GM19324 (cell line): ENCODE measurements at regions not wholly inside any gene's neighbourhood (a gene's known extent, or its start where the extent isn't known, plus 50 kb on each side); places are given as distances from the start of the nearest gene placed in this dataset.

Source experiments
- ATAC-seq: cut with Tn5 transposase; IDR thresholded peaks from one replicate; pipeline ENCODE4 v1.9.1; 2021; ENCODE audit warnings: mild to moderate bottlenecking, moderate library complexity; ENCODE audit not compliant: unreplicated experiment, low FRiP score

DNA sequence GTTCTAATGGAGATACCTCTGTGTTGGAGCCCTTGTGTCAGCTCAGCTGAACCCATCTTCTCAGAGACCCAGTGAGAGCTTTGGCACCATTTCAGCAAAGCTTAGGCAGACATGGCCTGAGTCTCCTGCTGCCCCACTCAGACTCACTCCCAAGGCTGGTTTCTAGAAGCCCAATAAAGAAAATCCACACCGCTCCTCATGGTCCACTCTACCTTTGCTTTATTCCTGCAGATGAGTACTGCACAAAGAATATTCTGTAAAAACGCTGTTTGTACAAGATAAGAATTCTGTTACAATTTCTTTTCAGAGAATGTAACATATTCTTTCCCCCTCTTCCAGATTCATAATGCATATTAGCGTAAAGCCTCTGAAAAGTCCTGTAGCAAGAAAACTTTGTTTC, 129.3 kb downstream of the C5orf15 start:
- no peak for ATAC-seq

DNA sequence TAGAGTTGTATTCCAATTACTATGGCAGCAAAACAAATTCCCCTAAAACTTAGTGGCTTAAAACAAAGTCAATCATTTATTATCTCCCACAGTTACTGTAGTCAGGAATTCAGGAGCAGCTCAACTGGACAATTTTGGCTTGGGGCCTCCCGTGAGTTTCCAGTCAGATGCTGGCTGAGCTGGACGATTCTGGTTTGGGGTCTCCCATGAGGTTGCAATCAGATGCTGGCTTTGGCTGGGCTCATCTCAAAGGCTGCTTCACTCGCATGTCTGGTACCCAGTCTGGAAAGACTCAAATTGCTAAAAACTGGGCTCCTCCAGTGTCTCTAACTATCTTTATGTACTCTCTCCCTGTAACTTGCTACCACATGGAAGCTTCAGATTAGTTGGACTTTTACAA, 130.1 kb downstream of the C5orf15 start:
- no peak for ATAC-seq

DNA sequence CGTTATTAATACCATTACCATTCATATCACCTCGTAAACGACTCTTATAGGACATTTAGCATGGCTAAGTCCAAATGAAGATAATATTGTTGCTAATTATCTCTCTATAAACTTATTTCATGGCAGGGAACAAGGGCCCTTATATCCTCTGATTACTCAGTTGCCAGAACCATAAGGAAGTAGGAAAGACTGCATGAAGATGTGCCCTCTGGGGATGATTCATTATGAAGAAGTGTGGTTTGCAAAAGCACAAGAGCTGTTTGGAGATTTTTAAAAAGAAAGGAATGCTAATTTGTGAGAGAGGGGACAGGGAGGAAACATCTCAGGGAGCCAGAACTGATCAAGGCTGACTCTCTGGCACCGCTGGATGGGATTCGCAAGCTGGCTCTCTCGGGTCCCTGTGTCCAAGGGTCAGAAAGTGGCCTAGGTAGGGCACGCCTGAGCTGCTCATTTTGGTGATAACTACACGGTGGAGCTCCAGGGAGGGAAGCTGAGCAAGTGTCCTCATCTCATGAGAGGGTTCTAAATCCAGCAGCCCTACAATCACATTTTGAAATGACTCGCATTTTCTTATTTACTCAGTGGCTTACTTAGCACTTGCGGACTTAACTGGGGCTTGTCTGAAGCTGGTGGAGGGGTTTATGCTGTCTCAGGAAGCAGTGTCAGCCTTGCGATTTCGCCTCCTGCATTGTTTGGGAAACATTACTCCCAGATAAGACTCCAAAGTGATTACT, 136.8 kb downstream of the C5orf15 start:
- ATAC-seq: no peak

DNA sequence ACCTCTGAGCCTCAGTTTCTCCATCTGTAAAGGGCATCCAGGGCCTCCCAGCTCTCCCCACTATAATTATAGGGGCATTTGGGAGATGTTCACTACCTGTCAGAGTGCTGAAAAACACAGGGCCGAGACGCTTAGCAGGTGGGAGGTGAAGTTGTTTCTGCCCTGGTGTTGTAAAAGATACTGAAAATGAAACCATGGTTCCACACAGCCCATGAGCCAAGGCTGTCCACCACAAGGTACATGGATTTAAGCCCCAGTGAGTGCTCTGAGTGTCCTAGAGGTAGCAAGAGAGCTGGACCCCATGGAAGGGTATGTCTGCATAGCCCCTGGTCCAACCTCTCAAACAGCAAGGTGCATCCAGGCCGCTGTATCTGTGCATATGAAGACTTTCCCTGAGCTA, 137.5 kb downstream of the C5orf15 start:
- ATAC-seq: no peak

DNA sequence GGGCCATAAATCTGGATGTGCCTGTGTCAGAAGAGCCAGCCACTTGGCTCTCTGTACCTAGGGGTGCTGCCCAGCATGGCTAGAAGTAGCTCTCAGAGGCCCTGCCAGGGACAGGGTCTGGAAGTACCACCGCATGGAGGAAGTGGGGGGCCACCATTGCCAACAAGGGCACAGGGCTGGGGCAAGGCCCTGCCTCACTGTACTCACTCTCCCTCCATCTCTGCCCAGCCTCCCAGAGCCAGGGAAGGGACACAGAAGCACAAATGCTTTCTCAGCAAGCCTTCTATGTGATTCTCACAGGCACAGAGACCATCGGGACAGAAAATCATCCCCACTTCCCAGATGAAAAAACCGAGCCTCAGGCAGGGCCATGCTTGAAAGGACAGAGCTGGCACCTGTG, 138.1 kb downstream of the C5orf15 start:
- ATAC-seq: no peak

DNA sequence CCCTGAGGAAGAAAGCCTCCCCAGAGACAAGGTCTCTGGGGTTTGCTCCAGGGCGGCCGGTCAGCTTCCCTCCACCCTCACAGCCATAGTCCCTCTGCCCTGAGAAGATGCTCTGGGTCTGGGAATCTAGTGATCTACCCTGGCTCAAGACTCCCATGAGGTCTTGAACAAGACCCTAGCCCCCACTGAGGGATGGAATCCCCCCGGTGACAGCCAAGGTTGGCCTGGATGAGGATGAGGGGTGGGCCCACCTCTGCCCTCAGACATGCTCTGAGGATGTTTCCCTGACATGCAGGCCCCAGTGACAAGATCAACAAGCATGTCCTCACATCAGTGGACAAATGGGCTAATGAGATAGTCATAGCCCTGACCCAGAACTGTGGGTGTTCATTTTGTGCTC, 138.6 kb downstream of the C5orf15 start:
- no peak for ATAC-seq

DNA sequence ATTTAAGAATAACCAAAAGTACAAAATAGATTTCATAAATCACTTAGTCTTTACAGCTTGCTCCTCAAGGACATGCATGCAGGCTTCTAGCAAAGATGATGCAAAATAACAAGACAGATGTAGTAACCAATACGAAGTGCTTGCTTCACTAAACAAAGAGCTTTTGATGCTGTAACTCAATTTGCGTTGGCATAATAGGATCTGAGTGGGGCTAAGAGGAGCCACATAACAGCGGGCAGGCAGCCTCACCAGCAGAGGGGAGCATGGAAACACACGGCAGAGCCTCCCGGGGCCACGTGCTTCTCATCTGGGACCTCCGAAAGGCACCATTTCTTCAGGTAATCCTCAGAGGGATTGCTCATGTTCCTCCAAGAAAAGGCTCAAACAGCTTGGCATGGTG, 139.7 kb downstream of the C5orf15 start:
- ATAC-seq: no peak

DNA sequence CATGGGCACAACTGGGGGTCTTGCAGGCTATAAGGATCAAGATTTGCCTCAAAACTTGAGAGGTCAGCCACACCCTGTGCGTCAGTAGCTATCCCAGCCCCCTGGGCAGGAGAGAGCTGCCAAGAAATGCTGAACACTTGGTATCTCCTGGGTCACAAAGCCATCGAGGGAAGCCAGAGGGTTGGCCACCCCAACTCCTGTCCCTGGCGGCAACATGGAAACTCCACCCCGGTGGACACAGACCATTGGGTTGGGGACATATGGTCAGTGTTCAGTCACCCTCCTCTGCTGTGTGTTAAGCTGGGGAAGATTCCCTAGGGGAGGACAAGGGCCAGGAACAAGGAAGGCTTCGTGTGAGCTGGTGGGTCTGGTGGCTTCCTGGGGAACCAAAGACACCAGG, 140.6 kb downstream of the C5orf15 start:
- ATAC-seq: no peak

DNA sequence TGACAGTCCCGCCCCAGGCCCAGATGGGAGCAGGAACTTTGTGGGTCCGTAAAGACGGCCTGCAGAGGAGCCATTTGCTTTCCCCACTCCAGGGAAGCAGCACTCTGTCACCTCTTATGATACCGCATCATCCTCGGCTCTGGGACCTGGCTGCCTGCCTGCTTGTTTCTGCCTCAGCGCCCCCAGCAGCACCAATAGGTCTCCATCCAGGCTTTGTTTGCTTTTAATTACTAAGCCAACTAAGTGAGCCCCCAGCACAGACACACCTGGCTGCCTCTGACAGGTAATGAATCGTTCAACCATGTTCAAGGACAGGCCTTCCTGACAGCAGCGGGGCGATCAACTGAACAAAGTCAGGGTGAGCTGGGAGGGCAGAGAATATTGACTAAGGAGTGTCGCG, 141.4 kb downstream of the C5orf15 start:
- no peak for ATAC-seq

DNA sequence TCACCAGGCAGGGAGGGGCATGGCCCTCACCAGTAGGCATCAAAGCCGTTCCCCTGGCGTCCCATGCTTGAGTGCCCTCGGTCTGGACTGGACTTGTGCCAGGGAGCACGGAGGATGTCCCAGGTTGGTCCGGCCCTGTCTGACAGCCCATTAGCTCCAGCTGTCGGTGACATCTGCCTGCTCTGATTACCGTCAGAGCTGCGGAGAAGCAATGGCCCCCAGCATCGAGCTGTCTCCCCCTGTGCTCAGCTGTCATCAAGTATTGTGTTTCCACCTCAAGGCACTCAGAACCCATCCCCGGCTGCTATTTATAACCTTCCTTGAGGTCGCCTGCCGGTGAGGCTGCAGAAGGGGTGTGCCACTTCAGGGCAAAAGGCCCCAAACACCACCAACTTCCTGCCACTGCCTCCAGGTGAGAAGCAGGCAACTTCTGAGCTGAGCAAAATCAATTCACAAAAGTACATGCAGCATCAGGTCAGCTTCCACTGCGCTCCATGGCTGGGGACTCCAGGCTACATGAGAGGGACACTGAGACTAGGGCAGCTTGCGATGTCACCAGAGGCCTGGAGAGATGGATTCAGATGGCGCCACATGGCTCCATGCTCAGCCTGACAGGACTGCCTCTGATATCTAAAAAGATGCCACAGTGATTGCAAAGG, 142.7 kb downstream of the C5orf15 start:
- ATAC-seq: peak; percentile 30

DNA sequence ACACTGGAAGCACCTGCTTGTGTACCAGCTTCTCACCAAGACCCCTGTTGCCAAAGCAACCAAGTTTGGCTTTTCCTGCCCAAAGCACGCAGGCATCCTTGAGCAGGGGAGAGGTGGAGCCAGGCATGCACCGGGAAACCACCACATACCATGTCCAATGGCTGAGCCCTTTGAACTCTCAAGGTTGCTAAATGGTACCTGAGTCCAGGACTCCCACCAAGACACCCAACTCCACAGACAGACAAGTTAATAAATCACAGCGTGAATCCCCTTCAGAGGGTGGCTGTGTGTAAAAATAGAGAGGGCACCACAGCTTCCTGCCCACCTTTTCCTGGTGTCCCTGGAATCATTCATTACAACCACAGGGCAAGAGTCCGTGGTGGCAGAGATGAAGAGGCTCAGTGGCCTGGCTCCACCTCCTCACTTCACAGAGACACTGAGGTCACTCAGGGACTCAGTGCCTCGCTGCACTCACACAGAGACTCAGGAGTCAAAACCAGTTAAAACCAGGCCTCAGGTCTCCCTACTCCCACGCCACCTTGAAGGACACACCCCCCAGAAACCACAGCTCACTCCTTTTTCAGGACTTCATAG, 143.7 kb downstream of the C5orf15 start:
- peak; percentile 54 for ATAC-seq

DNA sequence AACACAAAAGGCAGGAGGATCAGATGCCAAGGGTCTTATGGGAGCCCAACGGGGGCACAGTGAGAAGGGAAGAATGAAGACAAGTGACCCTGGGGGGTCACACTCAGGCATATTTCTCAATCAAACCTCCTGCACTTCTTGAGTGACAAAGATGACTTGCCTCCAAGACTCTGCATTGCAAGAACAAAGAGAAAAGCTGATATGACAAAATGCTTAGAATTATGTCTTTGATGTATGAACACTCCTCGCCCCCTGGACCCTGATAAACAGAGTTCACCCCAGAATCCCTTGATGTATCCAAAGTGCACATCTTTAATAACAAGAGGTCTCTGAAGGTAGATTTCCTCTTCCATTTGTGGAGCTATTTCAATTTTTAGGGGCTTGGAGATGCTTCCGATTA, 146.5 kb downstream of the C5orf15 start:
- no peak for ATAC-seq

DNA sequence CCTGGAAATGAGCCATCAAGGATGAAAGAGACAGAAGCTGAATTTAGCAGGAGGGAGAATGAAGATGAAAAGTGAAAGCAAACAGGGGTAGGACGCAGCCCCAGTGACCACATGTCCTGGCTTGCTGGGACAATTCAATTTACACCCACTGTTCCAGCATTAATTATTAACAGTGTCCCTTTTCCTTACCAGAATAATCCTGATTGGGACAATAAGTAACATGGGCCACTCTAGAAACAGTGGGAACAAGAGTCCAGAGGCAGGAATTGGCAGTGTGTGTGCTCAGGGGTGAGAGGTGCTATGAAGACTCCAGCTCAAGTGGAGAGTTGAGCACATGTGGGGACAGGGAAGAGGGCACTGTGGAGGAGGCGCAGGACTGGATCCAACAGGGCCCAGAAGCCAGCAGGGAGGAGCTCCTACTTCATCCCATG, 147.1 kb downstream of the C5orf15 start:
- no peak for ATAC-seq

DNA sequence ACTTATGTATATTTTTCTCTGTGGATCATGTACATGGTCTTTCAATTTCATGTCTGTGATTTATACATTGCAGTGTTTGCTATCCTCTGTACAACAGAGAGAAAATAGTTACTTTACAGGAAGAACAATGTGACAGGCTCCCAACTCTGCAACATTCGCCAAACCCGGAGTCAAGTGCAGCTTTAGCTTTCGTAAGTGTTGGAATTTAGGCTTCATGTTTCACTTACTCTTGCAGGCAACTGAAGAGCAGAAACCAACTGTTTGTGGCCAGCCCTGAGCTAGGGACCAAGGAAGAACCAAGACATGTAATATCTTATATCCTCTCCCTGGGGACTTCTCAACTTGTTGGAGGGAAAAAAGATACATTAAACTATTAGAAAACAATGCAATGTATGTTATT, 147.9 kb downstream of the C5orf15 start:
- no peak for ATAC-seq

DNA sequence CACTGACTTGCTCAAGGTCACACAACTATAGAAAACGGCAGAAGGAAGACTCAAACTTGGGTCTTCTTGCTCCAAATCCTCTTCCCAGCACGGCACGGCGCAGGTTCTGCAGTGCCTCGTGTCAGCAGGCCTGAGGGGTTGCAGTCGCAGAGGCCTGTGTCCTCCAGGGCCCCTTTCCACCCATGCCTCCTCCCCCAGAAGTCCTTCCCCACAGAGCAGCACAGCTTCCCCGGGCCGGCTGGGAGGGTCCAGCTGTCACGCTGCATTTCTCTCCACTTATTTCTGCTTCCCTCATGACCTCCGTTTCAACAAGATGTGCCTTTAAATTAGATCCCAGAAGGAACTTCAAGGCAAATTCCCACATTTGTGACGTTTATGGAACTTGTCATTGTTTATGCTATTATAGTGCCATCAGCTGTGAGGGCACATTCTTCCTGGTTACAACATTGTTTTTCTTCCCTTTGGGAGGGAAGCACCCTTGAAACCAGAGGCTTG, 148.4 kb downstream of the C5orf15 start:
- no peak for ATAC-seq

DNA sequence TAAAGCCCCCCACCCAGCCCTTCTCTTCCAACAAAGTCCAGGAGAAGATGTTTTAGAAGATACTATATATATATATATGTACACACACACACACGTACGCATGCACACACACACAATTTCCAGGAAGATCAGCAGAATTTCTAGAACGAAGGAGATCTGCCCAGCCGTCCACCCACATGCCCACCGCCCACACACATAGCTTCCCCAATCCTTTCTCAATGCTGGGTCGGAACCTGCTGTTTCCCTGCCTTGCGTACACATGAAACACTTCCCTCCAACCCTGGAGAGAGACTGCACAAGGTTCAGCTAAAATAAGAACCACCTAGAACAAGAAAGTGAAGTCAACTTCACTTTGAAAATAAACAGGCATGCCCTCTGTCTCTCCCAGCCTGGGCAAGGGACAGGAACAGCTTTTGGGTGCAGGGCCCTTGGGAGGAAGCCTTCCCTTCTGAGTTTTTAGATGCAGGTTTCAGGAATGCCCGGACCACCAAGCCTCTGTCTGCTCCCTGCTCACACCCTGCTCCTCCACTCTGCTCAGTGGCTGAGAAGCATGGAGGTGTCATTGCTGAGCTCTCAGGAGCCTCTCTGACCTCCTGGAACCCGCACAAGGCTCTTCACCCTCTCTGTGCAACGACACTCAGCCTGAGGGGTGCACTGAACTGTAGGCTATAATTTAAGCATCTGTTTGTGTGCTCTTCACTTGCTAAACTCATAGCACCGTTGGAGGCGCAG, 149.4 kb downstream of the C5orf15 start:
- ATAC-seq: no peak

DNA sequence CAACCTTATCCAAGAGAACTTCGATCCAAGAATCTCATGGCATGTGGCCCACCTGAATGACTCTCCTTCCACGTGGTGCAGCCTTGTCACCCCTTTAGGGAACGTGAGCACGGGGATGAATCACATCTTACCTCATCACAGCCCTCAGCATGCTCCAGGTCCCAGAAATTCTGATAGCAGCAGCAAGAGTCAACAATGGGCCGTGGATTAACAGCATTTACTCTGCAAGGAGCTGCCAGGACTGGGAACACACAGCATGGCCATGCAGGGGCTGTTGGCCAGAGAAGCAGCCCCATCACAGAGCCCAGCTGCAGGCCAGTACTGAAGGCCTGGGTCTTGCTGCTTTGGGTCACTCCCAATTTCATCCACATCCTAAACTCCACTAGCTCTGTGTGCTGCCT, 150.4 kb downstream of the C5orf15 start:
- no peak for ATAC-seq

DNA sequence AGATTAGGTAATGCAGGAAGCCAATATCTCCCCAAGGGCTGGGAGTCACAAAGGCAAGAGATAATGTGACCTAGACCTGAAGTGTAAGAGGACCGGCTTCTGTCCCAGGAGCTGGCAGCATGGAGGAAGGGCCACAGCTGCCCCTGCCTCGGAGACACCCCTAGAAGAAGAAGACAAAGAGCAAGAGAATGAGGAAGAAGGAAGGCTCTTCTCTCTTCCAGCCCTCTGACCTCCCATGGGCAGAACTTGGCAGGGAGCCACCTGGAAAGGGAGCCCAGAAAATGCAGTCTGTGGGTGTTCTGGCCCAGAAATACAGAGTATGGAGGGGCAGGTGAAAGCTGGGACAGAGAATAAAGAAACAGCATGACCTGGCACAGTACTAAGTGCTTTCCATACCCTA, 151.0 kb downstream of the C5orf15 start:
- no peak for ATAC-seq

DNA sequence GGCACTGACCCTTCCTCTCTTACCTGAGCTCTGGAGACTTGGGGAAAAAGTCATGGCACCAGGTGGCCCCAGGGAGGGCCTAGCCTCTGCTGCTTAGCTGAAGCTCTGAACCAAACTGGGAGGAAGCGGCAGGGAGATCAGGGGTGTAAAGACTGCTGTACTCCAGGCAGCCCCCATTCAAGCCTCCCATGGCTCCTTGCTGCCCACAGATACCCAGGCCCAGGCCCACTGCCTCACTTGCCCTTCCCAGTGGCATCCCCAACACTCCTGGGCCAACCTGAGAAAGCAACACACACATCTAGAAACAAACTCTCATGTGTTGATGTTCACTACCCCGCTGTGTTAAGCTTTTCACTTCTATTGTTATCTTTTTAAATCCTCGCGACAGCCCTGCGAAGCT, 151.6 kb downstream of the C5orf15 start:
- no peak for ATAC-seq

DNA sequence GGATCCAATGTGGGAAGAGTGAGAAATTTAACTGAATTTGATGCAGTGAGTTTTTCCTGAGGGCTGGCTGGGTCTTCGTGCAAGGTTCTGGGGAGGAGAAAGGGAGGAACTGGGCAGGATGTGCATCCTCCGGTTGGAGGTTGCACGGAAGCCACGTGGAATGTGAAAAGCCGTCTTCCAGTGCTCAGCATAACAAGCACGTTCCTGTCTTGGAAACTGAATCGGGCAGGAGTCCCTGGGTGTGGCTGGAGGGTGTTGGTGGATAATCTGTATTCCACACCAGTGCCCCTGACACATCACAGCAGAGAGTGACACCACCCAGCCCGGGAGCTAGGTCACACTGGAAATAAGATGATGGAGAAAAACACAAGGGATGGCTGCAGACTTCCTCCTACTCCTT, 154.3 kb downstream of the C5orf15 start:
- no peak for ATAC-seq

DNA sequence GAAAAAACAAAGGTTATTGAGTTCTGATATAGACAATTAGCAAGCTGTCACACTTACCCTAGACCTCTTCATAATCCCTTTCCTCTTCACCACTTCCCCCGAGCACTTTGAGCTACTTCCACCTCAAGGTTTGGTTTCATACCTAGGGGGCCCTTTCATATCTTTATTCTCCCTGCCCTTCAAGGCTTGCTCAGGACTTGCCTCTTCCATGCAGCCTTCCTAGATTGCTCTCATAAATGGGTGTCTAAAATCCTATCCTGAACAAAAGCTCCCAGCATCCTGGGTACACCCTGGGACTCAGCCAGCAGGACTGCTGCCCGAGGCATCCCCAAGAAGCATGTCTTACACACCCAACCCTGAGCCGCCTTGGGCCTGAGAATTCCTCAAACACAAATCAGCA, 157.3 kb downstream of the C5orf15 start:
- no peak for ATAC-seq
